ENCODE measurements at regions not wholly inside any gene's neighbourhood (a gene's known extent, or its start where the extent isn't known, plus 50 kb on each side); places are given as distances from the start of the nearest gene placed in this dataset.

GRCh38 chr3:21357241-21357640 is 393.8 kb downstream of the ZNF385D start:
- DNase-seq = no peak

- no peak for DNase-seq
These were observed 394.6 kb downstream of the ZNF385D start for GRCh38 chr3:21356402-21356801.

GRCh38 chr3:21345382-21345976 is 405.5 kb downstream of the ZNF385D start:
- DNase-seq = no peak

DNA sequence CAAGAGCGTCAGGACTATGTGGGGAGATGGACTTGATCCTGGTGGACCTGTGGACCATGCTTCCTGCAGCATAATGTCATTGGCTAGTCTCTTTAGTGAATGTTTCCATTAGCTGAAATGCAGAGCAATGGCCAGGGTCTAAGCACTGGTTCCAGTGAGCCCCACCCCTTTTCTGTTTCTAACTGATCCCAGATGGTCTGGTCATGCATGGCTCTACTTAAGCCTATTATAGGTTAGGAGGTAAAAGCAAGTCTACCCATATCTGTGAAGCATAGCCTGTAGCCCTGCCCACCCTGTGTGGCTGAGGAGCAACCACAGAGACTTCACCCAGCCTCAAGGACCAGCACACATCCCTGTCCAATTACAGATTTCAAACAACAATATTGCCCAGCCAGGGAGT is 419.2 kb downstream of the ZNF385D start:
- no peak for DNase-seq

DNA sequence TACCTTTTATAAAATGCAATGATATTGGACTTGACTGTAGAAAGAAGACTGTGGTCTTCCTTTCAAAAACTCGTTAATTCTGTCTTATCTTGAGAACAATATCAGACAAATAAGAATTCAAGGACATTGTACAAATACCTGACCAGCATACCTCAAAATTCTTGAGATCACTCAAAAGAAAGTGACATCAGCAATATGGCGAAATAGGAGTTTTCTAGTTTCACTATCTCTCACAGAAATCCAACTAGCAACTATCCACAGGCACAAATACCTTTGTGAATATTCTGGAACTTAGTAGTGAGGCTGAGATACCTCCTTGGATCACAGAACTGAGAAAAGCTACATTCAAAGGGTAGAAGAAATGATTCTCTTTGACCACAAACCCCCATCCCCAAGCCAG is 419.7 kb downstream of the ZNF385D start:
- DNase-seq = no peak

- DNase-seq = peak; percentile 25
These were observed 420.7 kb downstream of the ZNF385D start for GRCh38 chr3:21330293-21330692.

DNA sequence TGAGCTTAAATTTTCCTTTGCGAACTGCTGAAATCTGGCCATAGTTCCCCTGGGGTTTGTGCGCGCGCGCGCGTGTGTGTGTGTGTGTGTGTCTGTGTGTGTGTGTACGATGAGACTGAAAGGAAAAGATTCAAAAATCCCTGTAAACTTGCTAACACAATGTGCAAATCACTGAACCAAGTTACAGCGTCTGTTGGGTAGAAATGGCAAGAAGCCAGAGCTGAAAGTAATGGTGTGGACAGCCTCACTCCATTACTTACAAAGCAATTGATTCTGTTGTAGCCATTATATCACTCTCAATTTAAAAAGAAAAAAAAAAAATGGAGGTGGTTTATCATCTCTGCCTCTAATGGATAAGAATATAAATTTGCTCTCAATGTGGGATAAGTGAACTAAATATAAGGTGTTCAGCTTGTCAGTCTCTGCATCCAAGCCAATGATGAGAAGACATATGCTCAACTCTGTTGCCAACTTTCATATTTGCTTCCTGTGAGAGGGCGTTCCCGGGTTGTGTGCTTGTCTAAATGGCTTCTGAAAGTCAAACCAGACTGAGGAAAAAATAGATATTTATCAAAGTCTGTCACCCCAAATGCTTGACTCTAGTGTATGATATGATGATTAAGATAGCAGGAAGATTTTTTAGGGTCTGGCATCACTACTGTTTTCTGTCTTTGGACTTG is 422.2 kb downstream of the ZNF385D start:
- no peak for DNase-seq

DNA sequence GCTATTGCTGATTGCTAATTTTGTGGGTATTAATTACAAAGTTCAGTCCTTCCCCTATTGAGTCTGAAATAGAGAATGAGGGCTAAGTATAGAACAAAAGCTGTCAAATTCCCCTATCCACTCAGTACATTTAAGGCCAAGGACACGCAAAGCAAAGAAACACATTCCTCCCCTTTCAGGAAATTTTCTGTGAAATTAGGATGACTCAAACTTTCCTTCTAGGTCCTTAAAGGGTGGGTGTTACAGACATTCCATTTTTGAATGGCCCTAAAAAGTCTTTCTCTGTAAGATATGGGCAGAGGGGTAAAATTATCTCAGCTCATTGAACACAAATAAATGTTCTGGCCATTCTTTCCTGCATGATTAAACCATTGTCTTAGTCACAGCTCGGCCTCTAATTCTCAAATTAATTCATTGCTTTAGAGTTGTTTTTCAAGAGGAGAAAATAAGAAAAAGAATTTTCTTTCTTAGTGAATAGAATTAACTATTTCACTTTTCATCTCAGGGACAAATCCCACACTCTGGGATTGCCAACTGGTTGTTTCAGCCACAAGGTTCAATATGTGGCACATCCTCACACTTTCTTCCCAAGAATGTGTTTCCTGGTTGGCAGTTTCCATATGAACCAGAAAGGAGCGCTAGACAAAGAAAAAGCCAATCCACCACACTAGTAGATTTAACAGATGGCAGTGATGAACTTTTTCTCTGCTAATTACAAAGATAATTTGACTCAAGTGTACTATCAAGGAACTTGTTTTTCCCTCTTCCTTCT is 424.1 kb downstream of the ZNF385D start:
- DNase-seq = no peak

- DNase-seq = no peak
These were observed 436.3 kb downstream of the ZNF385D start for GRCh38 chr3:21314688-21315087.

DNA sequence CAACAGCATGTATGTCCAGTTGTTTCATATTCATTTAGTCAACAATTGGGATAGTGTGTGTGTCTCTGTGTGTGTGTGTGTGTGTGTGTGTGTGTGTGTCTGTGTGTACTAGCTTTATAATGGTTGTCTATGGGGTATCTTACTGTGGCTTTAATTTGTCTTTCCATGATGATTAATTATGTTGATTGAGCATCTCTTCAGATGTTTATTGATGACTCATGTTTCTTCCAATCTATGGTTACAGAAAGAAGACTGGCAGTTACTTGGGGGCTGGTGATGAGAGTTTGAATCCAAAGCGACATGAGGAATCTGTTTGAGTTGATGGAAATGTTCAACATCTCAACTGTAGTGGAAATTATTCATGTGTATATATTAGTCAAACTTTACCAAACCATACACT is 440.1 kb downstream of the ZNF385D start:
- no peak for DNase-seq

- DNase-seq = no peak
These were observed 440.8 kb downstream of the ZNF385D start for GRCh38 chr3:21310161-21310560.

DNA sequence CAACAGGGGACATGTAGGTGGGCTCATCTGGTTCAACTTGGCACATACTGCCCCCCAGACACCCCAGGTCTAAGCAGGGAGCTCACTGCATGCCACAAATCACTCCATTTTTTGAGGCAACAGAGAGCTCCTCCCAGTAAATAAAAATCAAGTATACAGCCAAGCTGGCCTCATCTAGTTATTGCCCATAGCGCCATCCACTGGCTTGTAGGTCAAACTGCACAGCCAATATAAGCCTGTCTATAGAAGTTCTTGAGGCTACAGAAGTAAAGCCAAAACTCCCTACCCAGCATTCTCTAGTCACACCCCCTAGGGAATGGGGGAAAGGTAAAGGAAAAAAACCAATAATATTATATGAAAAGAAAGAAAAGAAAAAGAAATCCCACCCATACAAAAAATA is 453.7 kb downstream of the ZNF385D start:
- DNase-seq = no peak

DNA sequence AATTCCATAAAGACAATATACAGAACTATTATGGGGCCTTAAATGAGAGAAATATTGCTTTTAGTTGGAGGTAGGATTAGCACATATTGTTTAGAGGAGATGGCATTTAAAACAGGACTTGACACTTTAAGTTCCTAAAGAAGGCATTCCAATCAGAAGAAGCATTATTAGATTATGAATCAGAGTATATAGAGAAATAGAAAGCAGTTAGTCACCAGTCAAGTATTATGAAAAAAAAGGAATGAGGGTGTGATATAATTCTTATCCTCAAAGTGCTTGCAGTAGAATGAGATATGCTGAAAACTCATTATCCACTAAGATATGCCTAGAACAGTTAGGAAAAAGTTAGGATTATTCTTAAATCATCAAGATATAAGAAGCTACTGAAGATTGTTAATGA is 456.2 kb downstream of the ZNF385D start:
- DNase-seq = no peak

- DNase-seq = no peak
These were observed 458.0 kb downstream of the ZNF385D start for GRCh38 chr3:21292971-21293370.

DNA sequence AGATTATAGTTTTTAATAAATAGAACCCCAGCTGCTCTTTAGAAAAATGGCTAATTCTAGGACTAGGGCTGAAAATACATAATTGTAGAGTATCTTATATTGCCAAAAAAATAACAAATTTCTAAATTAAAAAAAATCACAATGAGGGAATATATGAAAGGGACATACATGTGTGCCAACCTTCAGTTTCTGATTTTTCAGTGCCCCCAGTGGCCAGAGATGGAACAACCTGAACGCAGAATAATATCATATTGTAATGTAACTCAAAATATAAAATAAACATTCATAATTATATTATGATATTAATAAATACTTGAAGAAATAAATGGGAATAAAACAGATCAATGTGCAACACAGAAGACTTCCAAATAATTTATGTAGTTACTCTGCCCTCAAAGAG is 460.5 kb downstream of the ZNF385D start:
- DNase-seq = peak; percentile 8

DNA sequence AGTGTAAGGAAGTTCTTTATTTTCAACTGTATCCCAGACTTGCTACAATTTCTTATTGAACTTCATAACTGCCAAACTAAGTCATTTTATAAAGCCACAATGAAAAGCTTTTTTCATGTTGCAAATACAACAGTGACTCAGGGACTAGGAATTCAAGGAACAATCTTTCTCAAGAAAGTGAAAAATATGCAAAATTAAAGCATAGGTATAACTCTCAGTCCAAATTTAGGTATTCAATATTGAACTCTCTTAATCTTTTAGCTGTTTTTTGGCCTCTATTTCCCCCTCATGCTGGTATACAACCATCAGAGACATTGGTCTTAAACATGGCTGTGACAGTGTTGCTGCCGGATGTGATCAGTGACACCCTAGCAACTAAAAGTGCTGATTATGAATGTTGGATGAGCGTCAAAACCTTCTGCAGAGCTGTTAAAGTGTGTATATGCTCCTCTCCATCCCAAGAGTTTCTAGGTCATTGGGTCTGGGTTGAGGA is 476.9 kb downstream of the ZNF385D start:
- DNase-seq = no peak

- DNase-seq = no peak
These were observed 477.6 kb downstream of the ZNF385D start for GRCh38 chr3:21273259-21274025.

- no peak for DNase-seq
These were observed 479.4 kb downstream of the ZNF385D start for GRCh38 chr3:21271606-21272016.

DNA sequence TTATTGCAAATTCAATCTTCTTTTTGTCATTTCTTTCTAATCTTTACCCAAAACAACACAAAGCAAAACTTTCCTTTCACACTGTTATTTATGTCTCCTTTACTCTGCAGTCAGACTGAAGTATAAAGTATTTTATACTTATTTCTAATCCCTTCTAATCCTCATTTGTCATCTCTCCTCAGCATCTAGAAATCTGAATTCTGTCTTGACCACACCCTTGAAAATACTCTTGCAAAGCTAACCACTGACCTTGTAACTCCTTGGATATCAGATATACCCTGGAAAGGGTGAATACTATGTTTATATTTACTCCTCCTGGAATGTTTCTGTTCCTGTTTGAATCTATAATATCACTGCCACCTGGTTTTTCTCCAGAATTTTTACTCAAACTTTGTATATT is 481.1 kb downstream of the ZNF385D start:
- no peak for DNase-seq

- no peak for DNase-seq
These were observed 490.5 kb downstream of the ZNF385D start for GRCh38 chr3:21260507-21260906.

DNA sequence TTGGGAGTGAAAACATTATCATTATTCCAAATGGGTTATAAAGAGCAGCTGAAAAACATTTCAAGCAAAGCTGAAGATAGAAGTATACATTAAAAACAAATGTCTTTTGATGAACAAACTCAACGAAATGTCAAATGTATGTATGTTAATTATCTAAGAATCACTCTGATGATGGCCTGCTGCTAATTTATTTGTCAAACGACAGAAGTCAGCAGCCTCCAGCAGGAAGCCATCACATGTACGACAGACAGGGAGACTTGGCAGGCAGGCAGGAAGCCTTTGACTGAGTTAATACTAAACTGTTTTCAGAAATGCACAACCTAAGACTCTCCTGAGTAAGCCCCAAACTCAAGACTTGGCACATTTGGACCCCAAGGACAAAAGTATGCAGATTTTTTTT is 491.1 kb downstream of the ZNF385D start:
- DNase-seq = no peak

- DNase-seq = no peak
These were observed 494.1 kb downstream of the ZNF385D start for GRCh38 chr3:21256932-21257331.

- no peak for DNase-seq
These were observed 512.3 kb downstream of the ZNF385D start for GRCh38 chr3:21238661-21239060.
